ENCODE measurements at regions not wholly inside any gene's neighbourhood (a gene's known extent, or its start where the extent isn't known, plus 50 kb on each side); places are given as distances from the start of the nearest gene placed in this dataset.
"Not testable (repeated sequence)": the region's sequence is repeated elsewhere in the genome, so short reads cannot be mapped to it uniquely, and the experiment has no call there.

DNA sequence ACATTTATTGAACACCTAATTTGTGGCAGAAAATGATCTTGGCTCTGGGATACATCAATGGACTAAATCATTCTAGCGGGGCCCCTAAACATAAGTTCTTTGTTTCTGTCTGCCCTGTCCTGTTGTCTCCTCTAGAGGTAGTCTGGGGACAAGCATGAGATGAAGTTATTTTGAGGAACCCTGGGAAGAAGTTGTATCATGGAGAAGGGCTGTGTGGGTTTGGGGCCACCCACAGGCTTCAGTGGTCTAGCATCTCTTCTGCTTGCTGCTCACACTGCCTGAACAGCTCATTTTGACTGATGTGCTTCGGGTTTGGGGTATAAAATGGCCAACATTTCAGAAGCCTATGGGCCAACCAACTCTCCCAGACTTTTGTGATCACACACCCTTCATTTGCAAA is 50.3 kb upstream of the OSBPL11 start:
- DNase-seq = no peak

- no peak for DNase-seq
Observed at GRCh38 chr3:125646581-125646980, 51.3 kb upstream of the OSBPL11 start.

DNA sequence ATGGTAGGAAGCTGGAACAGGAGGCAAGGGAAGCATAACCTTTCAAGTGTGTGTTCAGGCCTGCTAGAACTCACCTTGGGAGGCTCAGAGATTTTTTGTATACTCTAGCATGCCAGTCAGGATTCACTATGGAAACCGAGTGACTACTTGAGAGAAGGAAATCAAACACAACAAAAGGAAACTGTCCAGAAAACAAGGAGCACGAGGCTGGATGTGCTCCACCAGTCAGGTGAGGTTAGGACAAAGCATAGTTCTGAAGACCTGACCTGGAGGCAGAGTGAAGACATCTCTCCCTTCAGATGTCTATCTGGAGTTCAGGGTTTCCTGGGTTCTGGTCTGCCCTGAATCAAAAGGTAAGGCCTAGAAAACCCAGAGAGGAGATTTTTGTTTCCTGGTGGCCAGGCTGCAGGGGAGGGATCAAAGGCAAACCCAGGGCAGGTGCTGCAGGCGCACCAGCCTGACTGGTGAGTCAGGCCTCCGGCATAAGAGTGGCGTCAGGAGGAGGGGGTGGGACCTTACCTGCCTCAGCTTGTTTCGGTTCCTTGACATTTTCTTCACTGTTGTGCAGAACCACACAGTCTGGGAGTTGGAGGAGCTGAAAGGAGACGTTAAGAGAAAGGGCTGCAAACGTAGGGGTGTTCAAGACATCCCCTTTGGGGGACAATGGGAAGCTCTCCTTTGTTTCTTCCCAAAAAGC is 52.2 kb upstream of the OSBPL11 start:
- DNase-seq = no peak

GRCh38 chr3:125651244-125651643 is 55.9 kb upstream of the OSBPL11 start:
- DNase-seq = no peak

DNA sequence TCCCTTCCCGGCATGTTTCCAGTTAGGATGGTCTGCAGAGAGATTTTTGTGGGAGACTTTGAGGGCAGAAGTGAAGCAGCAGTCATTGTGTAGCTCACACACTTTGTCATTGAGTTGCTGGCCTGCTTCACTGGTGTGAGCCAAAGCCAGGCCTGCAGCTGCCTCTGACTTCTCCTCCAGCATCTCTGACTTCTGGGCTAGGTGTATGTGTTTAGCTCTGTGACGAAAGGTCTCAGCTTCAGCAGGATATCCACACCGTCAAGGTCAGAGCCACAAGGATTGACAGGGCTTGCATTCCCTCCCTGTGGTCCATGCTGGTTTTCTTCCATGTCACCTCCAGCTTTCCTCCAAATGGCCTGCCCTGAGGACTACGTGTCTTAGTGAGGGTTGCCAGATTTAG is 57.1 kb upstream of the OSBPL11 start:
- no peak for DNase-seq

DNA sequence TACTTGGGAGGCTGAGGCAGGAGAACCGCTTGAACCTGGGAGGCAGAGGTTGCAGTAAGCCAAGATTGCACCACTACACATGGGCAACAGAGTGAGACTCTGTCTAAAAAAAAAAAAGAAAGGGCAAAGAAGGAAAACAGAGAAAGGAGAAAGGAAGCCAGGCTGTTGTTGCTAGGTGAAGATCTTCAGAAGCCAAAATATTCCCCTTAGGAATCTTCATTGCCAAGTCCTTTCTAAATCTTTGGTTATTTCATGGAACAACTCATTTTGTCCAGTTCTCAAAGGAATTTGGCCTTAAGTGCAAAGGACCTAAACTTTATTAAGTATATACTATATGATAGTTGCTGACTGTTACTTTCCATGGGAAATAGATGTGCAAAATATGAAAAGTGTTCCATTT is 59.2 kb upstream of the OSBPL11 start:
- DNase-seq = no peak

DNA sequence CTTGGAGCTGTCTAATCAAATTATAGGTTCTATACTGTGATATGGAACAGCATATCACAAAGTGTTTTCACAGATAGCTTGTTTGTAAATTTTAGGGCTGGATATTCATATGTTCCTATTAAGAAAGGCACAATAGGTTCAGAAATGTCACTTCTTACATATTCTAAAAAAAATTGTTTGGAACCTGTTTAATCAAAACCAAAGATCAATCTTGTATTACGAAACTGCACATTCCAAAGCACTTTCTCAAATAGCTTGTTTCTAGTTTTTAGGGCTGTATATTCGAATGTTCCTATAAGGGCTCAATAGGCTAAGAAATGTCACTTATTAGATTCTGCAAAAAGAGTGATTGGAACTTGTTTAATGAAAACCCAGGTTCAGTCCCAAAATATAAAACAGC is 67.4 kb upstream of the OSBPL11 start:
- DNase-seq = no peak

GRCh38 chr3:125670352-125670751 is 75.1 kb upstream of the OSBPL11 start:
- DNase-seq = no peak

- DNase-seq = no peak
Observed at GRCh38 chr3:125670945-125671344, 75.6 kb upstream of the OSBPL11 start.

GRCh38 chr3:125671461-125672243 is 76.4 kb upstream of the OSBPL11 start:
- no peak for DNase-seq

DNA sequence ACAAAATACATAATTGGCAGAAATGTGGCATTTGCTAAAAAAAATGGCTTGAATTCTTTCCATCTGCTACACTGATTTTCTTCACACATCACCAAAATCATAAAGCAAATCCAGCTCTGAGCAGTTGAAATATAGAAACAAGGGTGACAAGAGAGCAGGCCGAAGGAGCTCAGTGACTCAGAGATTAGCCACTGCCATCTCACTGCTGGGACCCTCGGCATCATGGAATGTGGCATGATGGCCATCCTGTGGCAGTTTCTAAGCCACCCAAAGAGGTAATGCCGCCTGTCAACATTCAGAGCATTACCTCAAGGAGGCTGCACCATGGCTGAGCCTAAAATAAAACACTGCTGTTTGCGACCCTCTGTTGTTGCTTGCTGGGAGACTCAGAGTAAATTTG is 80.5 kb upstream of the OSBPL11 start:
- no peak for DNase-seq

- DNase-seq = no peak
Observed at GRCh38 chr3:125679258-125679657, 84.0 kb upstream of the OSBPL11 start.

DNA sequence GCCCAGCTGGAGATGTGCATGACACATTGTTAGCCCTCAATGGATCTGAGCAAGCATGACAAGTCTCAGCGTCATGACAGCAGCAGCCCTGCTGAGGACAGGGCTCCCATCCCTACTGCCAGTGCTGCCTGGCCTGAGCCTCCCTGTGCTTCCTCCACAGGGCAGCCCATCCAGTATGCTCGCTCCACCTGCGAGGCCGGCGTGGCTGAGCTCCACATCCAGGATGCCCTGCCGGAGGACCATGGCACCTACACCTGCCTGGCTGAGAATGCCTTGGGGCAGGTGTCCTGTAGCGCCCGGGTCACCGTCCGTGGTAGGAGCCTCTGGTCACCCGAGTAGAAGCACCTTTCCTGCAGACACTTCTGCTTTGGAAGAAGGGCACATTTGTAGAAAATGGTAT is 85.8 kb upstream of the OSBPL11 start:
- DNase-seq = no peak

GRCh38 chr3:125681906-125682305 is 86.6 kb upstream of the OSBPL11 start:
- DNase-seq = not testable (repeated sequence)

- not testable (repeated sequence) for DNase-seq
Observed at GRCh38 chr3:125682610-125683009, 87.3 kb upstream of the OSBPL11 start.

GRCh38 chr3:125683067-125683829 is 88.0 kb upstream of the OSBPL11 start:
- DNase-seq = no peak

- no peak for DNase-seq
Observed at GRCh38 chr3:125684199-125684598, 88.9 kb upstream of the OSBPL11 start.

GRCh38 chr3:125685741-125686140 is 90.4 kb upstream of the OSBPL11 start:
- not testable (repeated sequence) for DNase-seq

GRCh38 chr3:125692361-125692760 is 97.1 kb upstream of the OSBPL11 start:
- no peak for DNase-seq

DNA sequence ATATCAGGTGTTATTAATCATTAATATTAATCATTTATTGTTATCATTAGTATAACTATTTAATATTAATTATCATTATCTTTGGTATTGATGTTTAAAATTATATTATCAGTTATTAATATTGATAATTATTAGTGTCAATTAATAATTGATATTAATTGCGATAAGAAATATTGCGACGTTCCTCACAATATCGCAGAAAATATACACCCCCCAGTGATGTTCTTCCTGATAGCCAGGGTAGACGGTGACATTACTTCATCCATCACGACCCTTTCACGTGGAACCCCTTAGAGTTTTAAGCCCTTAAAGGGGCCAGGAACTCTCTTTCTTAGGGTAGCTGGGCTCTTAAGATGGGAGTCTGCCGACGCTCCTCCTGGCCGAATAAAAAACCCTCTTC is 98.6 kb upstream of the OSBPL11 start:
- no peak for DNase-seq

- DNase-seq = no peak
Observed at GRCh38 chr3:125694761-125695294, 99.5 kb upstream of the OSBPL11 start.

GRCh38 chr3:125695688-125696087 is 100.4 kb upstream of the OSBPL11 start:
- DNase-seq = no peak

- DNase-seq = not testable (repeated sequence)
Observed at GRCh38 chr3:125697126-125697525, 101.8 kb upstream of the OSBPL11 start.
